Superior temporal gyrus (tissue), 1 donor: ENCODE measurements at regions not wholly inside any gene's neighbourhood (a gene's known extent, or its start where the extent isn't known, plus 50 kb on each side); places are given as distances from the start of the nearest gene placed in this dataset.

ENCODE experiments used
- DNase-seq: peaks from one replicate; pipeline ENCODE4 v3.0.0-alpha.2; 2016; ENCODE audit errors: extremely low spot score

DNA sequence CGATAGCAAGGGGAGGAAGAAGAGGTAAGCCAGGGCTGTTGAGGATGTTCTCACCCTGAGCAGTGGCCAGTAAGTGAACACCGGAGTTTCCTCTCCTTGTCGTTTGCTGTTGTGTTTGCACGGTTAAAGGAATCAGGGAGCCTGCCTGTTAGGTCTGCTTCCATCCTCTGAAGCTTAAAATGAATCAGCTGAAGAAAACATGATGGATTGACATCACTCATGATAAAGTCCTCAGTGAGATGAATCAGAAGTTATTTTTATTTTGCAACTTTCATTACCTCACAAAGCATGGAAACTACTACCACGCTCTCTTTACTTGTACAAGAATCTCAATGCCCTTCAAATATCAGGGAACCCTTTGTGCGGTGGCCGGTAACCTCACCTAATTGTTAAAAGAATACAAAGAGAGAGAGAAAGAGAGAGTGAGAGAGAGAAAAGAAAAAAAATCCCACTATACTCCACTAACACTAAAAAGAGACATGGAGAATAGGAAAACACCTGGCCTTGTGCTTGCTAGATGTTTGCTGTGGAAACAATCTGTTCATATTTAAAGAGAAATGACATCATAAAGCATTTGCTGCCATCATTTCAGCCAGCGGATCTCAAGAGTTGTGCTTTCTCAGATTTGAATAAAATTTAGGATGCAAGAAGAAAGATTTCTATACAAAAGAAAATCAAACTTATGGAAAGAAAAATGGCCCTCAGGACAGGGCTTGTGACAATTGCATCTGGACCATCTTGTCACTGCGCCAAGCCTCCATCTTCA is 441.6 kb upstream of the SALL1 start:
- no peak for DNase-seq

DNA sequence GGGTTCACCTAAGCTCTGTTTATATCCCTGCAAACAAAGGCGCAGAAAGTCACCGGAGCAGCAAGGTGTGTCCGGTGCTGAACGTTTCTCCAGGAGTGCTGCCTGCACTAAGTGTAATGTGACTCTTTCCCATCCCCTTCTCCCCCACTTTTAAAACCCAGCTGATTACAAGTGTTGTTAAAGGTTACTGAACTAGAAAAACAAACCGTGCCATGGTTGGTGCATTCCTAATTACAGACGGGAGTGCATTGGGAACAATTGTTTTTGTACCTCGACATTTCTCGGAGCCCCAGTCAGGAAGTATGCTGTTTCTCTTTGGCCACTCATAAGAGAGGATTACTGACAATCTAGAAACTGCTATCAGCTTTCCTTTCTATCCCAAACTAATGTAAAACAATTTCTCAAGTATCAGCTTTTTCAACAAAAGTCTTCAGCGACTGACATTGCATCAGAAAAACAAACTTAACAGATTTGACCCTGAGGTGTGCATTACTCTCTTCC is 441.0 kb upstream of the SALL1 start:
- no peak for DNase-seq

GRCh38 chr16:51591480-51591879 is 440.4 kb upstream of the SALL1 start:
- DNase-seq = no peak

DNA sequence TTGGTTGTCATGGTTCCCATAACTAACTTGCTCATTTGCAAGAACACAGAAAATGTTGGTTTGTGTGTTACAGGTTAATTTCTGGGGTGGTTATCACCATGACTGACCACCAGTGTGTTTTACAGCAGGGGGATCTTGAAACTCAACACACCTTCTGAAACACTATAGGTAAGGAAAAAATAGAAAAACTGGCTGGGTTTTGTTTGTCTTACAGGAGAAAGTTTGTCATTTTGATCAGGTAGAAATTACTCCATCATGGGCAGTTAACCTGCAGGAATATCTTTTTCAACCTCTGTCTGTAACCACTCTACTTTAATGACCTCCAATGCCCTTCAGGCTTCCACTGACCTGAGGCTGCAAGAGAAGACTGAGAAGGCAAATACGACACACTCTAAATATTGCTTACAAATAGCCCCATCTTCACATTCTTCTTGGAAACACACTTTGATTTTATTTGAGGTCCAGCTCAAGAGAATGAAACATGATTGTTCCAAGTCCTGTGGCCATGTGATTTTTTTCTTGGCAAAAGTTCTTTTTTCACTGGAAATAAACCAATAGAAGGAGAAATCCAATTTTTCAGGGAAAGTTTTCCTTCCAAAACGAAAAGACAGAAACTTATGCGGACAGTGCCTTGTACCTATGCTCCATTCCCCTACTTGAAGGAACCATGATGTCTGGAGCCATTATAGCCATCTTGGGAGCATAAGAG is 428.7 kb upstream of the SALL1 start:
- no peak for DNase-seq

DNA sequence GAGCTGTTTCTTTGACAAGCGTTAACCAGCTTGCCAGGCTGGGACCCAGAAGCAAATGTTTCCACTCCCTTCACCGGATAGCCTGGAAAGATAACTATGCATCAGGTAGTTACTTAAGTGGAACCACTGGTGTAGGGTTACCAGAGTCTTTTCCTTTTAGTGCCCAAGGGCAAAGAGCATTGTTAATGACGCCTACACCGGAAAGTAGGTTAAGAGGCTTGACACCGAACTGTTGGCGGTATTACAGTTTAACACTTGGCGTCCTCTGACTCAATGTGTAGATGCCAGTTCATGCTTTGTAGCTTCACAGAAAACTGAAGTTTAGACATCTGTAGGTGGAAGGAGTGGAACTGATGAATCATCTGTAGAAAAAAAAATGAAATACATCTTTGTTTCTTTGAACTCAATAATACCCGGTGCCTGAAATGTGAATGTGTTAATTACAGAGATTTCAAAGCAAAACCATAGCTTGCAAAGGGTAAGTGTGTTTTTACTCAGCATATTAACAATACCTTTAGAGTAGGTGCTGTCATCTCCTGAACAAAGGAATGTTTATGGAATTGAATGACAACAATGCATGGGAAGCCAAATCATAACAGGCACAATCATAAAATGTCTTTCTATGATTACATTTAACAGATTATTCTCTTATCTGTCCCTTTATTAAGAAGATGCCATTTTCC is 426.7 kb upstream of the SALL1 start:
- DNase-seq = no peak

- no peak for DNase-seq
These were observed 425.6 kb upstream of the SALL1 start for GRCh38 chr16:51576498-51577195.

DNA sequence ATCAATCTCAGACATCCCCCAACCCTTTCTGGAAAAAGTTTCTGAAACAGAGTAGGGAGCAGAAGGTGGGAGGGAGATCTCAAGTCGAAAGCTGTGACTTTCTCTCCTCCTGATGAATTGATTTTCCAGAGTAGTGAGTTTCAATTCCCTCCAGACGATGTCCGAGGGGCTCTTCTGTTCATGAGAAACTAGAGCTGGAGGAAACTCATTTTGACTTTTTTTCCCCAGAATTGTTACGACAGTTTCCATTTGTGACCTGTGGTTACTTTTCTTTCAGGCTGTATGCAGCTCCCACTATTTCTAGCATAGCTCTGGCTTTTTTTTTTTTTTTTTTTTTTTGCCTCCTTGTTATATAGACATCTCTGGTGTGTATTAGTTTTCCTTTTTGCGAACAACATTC is 422.1 kb upstream of the SALL1 start:
- peak; percentile 29 for DNase-seq

- DNase-seq = peak; percentile 32
These were observed 418.3 kb upstream of the SALL1 start for GRCh38 chr16:51569203-51569931.

GRCh38 chr16:51567911-51568310 is 416.8 kb upstream of the SALL1 start:
- no peak for DNase-seq

DNA sequence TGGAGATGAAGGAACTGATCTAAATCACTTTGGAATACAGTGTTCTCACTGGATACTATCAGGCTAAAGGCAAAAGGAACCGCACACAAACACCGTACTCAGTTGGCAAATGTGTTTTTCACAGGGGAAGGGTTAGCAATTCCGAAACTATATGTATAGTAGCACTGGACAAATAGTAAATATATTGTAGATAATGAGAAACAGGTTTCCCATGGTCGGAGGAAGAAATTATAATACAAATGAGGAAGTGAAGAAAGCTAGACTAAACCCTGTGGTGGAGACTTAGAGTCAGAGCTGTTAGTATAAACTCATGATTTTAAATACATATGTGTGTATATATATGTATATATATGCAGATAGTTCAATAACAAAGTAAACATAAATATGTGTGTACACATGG is 414.1 kb upstream of the SALL1 start:
- no peak for DNase-seq

- DNase-seq = no peak
These were observed 411.8 kb upstream of the SALL1 start for GRCh38 chr16:51562891-51563290.

DNA sequence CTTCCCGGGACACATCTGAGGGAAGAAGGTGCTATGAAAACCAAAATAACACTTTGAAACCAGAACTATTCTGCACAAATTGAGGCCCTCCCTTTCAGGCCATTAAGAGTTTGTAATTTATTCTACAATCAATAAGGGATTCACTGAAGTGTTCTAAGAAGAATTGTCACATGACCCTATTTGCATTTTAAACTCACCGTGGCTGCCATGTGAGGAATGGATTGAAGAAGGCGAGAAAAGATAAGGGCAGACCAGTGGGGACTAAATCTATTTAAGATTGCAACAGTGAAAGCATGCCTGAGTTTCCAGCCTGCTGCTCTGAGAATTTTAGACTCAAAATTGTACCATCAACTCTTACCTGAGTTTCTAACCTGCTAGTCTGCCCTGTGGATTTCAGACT is 408.8 kb upstream of the SALL1 start:
- no peak for DNase-seq

DNA sequence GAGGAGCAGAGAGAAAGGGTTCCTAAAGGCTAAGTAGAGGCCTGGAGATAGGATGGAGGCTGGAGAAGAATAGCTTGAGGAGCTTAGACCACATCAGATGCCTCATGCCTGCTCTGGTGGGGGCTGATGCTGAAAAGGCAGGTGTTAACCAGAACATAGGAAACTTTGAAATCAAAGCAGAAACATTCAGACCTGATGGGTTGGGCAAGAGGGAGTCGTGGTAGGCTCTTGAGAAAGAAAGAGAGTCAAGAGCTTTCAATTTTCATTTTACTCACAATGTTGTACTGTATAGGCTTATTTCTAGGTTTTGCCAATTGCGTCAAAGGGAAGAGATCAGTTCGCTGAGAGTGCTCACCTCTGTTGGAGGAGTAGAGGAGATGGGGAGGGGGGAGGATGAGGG is 406.6 kb upstream of the SALL1 start:
- DNase-seq = no peak

GRCh38 chr16:51556694-51557340 is 405.7 kb upstream of the SALL1 start:
- no peak for DNase-seq

DNA sequence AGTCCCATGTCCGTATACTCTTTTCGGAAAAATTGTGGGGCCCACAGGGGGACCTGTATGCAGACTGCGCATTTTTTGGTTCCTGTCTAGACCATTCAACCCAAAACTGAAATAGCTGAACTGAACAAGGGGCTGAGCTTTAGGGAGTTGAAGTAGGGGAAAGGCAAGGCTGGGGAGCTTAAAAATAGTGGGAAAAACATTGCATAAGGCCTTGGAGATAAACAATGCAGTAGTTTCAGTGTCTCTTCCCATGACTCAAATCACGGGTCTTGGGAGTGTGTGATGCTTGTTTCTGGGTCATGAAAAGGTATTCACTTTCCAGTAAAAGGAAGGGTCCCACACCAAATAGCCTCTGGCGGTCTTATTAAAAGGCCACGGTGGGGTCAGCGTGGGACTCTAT is 402.8 kb upstream of the SALL1 start:
- no peak for DNase-seq

DNA sequence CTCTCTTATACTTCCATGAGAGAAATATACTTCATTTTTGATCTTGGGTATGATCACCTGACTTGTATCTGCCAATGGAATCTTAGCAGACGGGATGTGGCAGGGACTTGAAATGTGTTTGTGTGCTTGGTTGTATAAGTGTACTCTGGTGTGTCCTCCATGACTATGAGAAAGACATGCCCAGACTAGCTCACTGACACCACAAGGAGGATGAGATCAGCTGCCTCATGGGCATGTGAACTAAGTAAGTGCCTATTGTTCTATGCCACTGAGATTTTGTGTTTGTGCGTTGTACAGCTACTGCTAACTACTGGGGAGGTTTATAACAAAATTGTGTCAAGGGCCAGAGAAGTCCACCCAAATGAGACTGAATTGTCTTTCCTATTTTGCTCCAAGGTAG is 402.2 kb upstream of the SALL1 start:
- no peak for DNase-seq

DNA sequence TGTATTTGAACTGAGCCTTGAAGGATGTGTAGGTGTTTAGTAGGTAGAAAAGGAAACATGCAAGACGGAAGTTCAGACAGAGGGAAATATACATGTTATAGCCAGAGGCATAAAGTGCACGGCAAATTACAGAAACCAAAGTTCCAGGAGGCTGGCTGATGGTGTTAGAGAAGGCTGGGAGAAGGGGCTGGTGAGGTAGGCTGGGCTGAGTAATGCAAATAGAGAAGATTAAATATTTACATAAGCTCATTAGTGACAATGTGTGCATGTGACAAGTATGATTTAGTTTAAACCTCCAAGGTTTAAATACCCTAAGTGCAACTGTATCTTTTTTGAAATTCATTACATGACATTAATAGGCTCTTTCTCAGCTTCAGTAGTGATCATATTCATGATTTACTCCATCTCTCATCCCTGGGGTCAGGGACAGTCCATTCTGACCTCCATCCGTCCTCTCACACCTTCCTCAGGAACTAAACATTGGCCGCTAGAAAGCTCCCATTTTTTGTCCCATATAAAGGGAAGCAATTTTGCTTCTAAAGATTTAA is 399.8 kb upstream of the SALL1 start:
- no peak for DNase-seq

DNA sequence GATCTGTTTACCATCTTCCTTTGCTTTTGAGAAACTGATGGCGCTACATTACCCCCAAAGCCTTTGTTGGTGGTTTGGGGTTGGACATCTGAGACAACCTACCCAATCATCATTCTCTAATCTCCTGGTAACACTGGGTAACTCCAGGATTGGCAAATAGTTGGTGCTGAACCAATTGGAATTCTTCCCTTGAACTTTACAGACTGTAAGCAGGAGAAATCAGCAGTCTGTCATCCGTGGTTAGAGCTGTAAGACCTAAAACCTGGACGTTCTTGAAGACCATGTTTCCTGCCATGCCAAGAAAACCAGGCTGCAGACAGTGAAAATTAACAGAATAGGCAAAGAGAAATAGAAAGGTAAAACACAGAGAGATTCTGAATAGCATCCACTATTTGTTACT is 398.8 kb upstream of the SALL1 start:
- DNase-seq = no peak

- no peak for DNase-seq
These were observed 394.9 kb upstream of the SALL1 start for GRCh38 chr16:51545951-51546350.

GRCh38 chr16:51544851-51545467 is 393.9 kb upstream of the SALL1 start:
- no peak for DNase-seq
